WTC11 (cell line): ENCODE measurements at regions not wholly inside any gene's neighbourhood (a gene's known extent, or its start where the extent isn't known, plus 50 kb on each side); places are given as distances from the start of the nearest gene placed in this dataset.

Source experiments
- ARID4B ChIP-seq: sonication (generic); formaldehyde crosslinking; IDR thresholded peaks from 2 replicates; pipeline ENCODE4 v1.8.0; 2023; ENCODE audit warnings: missing genetic modification reagents, mild to moderate bottlenecking, borderline replicate concordance
- CTCF ChIP-seq: fragments of 200-600 bp; IDR thresholded peaks from 2 replicates; pipeline ENCODE4 v1.8.0; 2022; ENCODE audit warnings: antibody characterized with exemption
- ETV6 ChIP-seq: sonication (generic); formaldehyde crosslinking; IDR thresholded peaks from 2 replicates; pipeline ENCODE4 v1.8.1; 2022; ENCODE audit warnings: mild to moderate bottlenecking, missing genetic modification reagents
- IRF1 ChIP-seq: sonication (generic); formaldehyde crosslinking; IDR thresholded peaks from 2 replicates; pipeline ENCODE4 v1.8.0; 2023; ENCODE audit warnings: missing genetic modification reagents
- JUN ChIP-seq: sonication (generic); formaldehyde crosslinking; IDR thresholded peaks from 2 replicates; pipeline ENCODE4 v1.8.0; 2023; ENCODE audit warnings: mild to moderate bottlenecking, missing genetic modification reagents
- MYBL2 ChIP-seq: sonication (generic); formaldehyde crosslinking; IDR thresholded peaks from 2 replicates; pipeline ENCODE4 v1.8.1; 2023; ENCODE audit warnings: mild to moderate bottlenecking, moderate library complexity, missing genetic modification reagents
- SMAD3 ChIP-seq: sonication (generic); formaldehyde crosslinking; IDR thresholded peaks from 2 replicates; pipeline ENCODE4 v1.8.0; 2022; ENCODE audit warnings: missing genetic modification reagents, mild to moderate bottlenecking, borderline replicate concordance
- ZNF671 ChIP-seq: fragments of 250-450 bp; sonication (Bioruptor Pico); IDR thresholded peaks from 2 replicates; pipeline ENCODE4 v1.8.0; 2021; ENCODE audit warnings: mild to moderate bottlenecking

DNA sequence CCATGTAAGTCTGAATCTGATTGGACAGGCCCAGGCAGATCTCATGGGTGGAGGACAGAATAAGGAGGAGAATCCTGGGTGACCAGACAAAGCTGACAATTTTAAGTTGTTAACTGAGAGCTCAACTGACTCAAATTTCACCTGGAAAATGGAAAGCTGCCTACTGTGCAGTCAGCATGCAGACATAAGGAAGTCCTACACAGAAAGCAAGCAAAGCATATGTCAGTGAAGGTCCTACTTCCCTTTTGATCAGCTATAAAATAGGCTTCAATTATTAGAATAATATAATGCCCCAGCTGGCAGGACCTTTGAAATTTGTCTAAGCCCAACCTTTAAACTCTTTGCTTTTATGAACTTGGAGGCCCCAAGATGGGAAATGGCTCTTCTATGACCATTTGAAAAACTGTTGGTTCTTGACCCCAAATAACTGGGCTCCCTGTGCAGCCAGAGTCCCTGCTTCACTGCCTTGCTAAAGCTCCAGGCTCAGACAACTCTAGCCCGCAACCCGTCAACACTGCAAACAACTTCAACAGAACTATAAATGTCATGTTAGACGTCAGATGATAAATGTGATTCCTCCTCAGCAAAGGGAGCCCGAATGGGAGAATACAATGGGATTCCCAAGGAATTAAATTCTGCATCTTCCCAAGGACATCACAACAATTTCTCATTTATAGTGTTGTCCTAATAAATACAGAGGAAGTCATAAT, 118.9 kb upstream of the ADRA1B start:
- TF ChIP-seq CTCF, result no peak
- no peak for TF ChIP-seq IRF1 (CRISPR knock-in tag)
- no peak for TF ChIP-seq JUN
- TF ChIP-seq SMAD3 (CRISPR knock-in tag), result no peak
- TF ChIP-seq ETV6 (CRISPR knock-in tag), result no peak
- no peak for TF ChIP-seq ARID4B (CRISPR knock-in tag)
- TF ChIP-seq ZNF671 (CRISPR knock-in tag), result no peak
- TF ChIP-seq MYBL2, result no peak
